Esophagus muscularis mucosa (tissue), 4 donors: ENCODE measurements at regions not wholly inside any gene's neighbourhood (a gene's known extent, or its start where the extent isn't known, plus 50 kb on each side); places are given as distances from the start of the nearest gene placed in this dataset.

Source experiments
- CTCF ChIP-seq, 3 experiments: fragments of 200-600 bp in 2 of 3; fragments of 450-650 bp in 1 of 3; sonication (generic) in 2 of 3; IDR thresholded peaks; one replicate each; pipeline ENCODE4 v1.5.1; 2017 to 2019; ENCODE audit warnings: antibody characterized with exemption in 3 of 3, mild to moderate bottlenecking in 2 of 3, moderate library complexity in 1 of 3
- EP300 ChIP-seq: sonication (generic); formaldehyde crosslinking; IDR thresholded peaks from one replicate; pipeline ENCODE4 v1.6.1; 2017; ENCODE audit warnings: antibody characterized with exemption
- POLR2A ChIP-seq: fragments of 450-650 bp; IDR thresholded peaks from one replicate; pipeline ENCODE4 v1.6.1; 2017; ENCODE audit warnings: antibody characterized with exemption, moderate library complexity, mild to moderate bottlenecking, low read depth

- TF ChIP-seq POLR2A (no peak), CTCF (IDR thresholded peaks at IDR 0.05) (no peak), EP300 (no peak)
Observed at GRCh38 chr5:53429706-53430105, 50.7 kb upstream of the FST start.
